Suppressor macrophage treated with lipopolysaccharide for 1 hour (primary cell): ENCODE measurements at regions not wholly inside any gene's neighbourhood (a gene's known extent, or its start where the extent isn't known, plus 50 kb on each side); places are given as distances from the start of the nearest gene placed in this dataset.
A peak's percentile ranks its signal among the peaks of the same experiment; 100 is the strongest.
"Not testable (repeated sequence)": the region's sequence is repeated elsewhere in the genome, so short reads cannot be mapped to it uniquely, and the experiment has no call there.

Source experiments
- DNase-seq, 3 donors: peaks; one replicate each; pipeline ENCODE4 v3.0.0-alpha.2; 2020 to 2022

- no peak for DNase-seq
Measured at GRCh38 chr5:125052584-125052983, 306.1 kb upstream of the ZNF608 start.

DNA sequence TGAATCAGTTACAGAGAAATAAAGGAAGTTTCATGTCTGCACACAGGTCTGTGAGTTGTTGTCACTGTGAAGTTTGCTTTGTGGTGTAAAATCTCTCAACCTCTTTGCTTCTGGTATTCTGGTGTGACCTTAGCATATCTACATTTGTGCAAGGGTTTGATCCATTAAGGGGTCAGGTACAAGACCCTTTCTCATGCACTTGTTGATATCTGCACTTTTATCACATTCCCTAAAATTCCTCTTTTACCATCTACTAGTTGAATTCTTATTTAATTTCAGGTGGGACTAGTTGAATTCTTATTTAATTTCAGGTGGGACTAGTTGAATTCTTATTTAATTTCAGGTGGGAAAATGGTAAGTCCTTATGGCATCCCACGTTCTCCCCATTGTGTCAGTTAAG lies 306.7 kb upstream of the ZNF608 start:
- no peak for DNase-seq

GRCh38 chr5:125054146-125054545 lies 307.7 kb upstream of the ZNF608 start:
- DNase-seq: no peak

DNA sequence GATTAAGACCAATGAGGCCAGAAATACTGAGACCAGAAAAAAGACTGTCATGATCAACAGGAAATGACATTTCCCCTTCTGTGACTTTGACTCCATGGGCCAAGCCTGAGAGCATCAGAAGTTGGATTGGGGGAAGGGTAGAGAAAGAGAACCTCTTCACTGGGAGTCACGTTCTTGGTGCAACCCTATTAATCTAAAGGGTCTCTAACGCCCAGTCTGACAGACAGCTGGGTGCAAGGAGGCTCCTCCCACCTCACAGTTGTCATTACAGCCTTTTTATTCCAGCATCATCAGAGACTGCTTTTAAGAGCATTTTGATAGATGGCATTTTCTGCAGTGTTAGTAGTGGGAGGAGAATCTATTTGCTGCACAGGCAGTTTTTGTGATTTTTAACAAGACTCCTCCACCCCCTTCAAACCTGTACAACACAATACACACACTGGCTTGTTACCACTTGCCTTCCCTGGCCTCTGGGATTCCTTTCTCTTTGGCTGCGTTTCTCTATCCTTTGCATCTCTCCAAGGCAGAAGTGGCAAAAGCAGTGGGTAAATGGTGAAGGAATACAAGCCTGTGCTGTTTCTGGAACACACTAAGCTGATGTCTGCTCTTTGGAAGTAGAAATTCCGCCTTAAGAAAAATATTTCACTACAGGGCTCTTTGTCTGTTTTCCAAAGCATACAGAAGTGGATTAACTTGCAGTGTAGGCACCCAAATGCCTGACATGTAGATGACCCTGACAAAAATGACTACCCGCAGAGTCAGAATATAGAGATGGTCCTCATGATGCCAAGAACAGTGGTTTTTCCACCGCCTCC lies 310.4 kb upstream of the ZNF608 start:
- DNase-seq: peak in 1 of 3 donors; percentile 31

GRCh38 chr5:125057912-125058826 lies 311.7 kb upstream of the ZNF608 start:
- no peak for DNase-seq

DNA sequence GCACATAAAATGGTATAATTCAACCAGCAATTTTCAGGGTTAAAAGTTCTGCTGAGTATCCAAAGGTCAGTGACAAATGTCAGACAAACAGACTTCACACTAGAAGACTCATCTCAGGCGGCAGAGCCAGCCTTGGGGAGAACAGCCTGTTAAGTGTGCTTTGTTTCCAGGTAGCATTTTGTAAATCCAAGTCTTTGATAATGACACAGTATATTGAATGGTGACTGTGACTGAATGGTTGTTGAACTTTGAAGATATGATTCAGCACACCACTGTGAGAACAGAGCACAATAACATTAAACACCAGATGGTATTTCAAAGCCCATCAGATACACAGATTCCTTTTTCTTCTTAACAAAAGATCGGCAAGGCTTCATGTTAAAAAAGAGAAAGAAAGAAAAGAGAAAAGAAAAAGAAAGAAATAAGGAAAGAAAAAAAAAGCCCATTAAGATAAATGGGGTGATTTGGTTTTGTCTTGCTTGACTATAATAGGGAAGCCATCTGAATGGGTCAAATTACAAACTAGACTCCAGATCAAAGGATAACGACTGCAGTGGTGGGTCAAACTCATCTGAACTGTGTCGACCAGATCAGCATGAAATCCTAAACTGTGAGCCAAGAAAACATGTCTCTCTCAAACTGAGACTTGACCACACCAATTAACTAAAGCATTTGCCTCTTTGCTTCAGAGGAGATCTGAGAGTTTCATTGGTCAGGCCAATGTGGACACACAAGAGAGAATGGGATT lies 313.0 kb upstream of the ZNF608 start:
- DNase-seq: no peak

DNA sequence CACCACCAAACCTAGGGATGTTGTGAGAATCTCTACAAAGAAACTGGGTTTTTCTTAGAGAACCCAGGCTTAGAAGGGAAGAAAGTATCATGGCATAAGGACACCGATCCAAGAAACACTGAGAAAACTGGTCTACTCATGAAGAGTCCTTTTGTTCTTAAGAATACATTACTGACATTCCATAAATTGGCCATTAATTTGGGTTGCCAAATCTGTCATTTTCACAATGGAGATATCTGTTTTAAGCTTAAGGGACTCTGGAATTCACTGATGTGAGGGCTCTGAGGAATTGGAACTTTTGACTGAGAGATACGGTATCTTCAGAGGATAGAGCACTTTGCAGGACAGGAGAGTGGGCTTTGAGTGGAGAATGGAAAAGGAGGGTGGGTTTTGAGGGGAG lies 315.3 kb upstream of the ZNF608 start:
- DNase-seq: no peak

DNA sequence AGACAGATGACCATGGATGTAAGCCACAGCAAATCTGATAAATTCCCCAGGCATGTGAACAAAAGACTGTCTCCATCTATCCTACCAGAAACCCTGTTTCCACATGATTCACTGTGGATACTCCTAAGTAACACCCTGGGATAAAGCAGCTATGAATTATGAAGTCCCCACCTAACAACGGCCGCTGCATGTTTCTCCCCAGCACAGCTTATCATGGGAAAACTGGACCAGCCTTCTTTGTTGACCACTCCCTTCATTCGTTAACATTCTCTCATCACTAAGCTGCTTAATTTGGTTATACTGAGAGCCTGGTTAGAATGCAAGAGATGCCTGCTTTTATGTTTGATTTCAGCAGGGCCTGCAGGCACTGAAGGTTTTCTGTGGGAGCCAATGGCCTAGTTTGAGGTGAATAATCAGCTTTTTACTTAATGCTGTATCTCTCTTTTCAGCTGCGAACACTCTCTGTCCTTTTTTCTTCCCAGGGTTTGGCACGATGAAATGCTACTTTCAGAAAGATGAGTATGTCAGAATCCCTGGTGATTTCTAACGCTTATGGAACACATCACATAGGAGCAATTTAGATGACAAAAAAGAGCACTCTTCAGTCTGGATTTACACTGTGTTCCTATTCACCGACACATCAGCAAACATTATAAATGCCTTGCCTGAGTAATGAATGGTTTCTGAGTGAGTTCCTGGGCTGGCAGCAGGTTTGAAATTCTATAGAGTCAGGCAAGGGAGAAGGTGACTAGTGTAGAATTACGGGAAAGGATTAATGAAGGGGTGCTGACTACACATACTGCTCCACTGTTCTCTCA lies 318.4 kb upstream of the ZNF608 start:
- DNase-seq: no peak

DNA sequence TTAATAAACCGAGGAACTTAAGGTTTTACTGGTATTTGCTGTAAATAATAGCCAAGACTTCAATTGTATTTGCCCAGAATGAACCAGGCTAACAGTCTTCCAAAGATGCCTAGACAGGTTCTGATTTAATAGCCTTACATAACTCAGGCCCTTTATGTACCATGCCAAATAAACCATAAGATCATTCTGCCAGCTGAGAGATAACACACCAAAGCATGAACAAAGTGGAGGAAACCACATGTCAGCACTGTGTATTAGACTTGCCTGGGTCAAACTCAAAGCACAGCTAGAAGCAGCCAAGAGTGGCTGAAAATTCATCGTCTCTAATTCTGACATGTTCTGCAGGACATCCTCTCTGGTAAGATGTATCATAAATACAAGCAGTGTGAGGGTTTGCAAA lies 319.3 kb upstream of the ZNF608 start:
- DNase-seq: no peak

DNA sequence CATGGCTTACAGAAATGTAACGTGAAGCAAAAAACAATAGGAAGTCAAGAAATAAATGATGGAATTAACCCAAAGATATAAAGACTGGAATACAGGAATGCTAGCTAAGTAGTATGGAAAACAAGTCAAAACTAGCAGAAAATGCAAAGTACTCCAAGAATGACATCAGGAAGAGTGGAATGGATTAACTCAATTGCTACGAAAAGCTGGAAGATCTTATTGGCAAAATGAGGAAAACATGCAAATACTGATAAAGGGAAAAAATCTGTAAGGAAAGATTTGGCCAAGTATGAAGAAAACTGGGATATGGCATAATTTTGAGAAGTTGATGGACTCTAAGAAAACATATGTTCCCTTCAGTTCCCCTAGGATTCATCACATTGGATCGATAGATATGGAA lies 324.5 kb upstream of the ZNF608 start:
- DNase-seq: no peak

GRCh38 chr5:125073090-125073489 lies 326.7 kb upstream of the ZNF608 start:
- DNase-seq: no peak

DNA sequence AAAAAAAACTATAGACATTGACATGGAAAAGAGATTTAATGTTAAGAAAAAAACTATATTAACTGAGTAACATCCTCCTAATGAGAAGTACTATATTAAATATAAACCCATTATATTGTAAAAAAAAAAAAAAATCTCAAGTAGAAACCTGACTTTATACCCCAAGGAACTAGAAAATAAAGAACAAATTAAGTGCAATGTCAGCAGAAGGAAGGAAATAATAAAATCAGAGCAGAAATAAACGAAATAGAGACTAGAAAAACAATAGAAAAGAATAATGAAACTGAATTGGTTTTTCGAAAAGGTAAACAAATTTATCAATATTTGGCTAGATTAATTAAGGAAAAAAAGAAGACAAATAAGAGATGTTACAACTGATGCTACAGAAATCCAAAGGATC lies 329.1 kb upstream of the ZNF608 start:
- no peak for DNase-seq

DNA sequence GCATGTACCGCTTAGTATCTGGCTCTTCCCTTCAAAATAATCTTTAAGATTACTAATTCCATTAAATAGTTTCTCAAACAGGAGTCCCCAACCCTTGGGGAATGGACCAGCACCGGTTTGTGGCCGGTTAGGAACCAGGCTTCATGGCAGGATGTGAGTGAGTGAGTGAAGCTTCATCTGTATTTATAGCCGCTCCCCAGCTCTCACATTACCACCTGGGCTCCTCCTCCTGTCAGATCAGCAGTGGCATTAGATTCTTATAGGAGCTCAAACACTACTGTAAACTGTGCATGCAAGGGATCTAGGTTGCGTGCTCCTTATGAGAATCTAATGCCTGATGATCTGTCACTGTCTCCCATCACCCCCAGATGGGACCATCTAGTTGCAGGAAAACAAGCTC lies 332.6 kb upstream of the ZNF608 start:
- DNase-seq: not testable (repeated sequence)

DNA sequence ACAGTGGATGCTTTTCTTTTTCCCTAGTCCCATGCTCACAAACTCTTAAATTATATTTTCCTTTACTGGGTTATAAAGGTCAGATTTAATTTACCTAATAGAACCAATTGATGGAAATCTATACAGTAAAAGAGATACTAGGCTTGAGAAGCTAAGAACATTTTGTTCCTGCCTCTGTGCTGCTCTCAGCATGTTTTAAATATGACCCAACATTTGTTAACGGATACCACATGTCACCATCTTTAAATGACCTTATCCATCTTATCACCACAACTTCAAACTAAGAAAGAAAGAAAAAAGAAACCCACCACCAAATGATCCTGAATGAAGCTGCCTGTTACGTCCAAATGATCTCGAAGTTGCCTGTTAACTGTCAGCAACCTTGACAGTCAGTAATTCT lies 334.7 kb upstream of the ZNF608 start:
- no peak for DNase-seq

GRCh38 chr5:125083981-125084380 lies 337.5 kb upstream of the ZNF608 start:
- DNase-seq: no peak

DNA sequence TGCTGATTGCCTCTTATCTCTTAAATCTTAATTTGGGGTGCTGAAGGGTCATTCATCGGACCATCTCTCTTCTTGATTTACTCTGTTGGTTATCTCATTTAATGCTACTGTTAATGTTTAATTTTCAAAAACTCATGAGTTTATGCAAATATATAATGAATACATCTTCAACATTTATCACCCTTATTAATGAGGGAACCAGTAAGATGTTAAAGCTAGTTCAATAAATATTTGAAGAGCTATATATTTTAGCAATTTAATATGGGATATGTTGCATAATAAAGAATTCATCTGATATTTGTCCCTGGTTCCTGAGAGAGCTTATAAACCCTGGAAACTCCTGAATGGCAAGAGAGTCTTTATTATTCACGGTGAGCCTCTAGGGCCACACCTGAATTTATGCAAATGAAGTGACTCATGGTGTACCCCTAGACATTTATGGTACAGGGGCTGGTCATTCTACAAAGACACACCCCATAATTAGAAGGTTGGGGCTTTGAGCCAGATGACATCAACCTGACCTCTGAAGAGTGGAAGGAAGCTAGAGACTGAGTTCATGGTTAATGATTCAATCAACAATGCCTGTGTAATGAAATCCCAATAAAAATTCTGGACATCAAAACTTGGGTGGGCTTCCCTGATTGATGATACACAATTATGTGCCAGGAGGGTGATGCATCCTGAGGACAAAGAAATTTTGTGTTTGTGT lies 339.5 kb upstream of the ZNF608 start:
- no peak for DNase-seq

DNA sequence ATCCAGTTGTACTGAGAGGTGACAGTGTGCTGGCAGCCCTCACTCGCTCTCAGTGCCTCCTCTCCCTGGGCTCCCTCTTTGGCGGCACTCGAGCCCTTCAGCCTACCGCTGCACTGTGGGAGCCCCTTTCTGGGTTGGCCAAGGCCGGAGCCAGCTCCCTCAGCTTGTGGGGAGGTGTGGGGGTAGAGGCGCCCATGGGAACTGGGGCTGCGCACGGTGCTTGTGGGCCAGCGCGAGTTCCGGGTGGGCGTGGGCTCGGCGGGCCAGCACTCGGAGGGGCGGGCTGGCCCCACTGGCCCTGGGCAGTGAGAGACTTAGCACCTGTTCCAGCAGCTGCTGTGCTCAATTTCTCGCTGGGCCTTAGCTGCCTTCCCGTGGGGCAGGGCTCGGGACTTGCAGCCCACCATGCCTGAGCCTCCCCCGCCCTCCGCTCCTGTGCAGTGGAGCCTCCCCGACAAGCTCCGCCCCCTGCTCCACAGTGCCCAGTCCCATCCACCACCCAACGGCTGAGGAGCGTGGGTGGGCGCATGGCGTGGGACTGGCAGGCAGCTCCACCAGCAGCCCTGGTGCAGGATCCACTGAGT lies 342.2 kb upstream of the ZNF608 start:
- DNase-seq: no peak

- not testable (repeated sequence) for DNase-seq
Measured at GRCh38 chr5:125092138-125092537, 345.7 kb upstream of the ZNF608 start.

DNA sequence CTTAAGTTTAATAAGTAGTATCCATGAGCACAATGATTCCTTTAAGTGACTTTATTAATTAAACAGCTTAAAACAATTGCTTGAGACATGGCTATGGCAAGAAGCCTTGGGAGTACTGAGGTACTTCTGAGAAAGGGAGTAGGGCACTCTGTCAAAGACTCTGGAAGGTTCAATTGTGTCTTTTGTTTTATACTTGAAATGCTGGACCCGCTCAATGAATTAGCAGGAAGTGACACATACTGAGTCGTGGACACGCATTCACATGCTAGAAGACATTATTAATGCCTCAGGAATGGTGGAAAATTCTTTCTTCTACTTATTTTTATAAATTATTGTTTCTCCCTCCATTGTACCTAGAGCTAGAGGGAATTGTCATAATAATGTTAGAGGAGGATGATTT lies 347.3 kb upstream of the ZNF608 start:
- DNase-seq: peak in 1 of 3 donors; percentile 5

- DNase-seq: no peak
Measured at GRCh38 chr5:125100342-125100741, 353.9 kb upstream of the ZNF608 start.

DNA sequence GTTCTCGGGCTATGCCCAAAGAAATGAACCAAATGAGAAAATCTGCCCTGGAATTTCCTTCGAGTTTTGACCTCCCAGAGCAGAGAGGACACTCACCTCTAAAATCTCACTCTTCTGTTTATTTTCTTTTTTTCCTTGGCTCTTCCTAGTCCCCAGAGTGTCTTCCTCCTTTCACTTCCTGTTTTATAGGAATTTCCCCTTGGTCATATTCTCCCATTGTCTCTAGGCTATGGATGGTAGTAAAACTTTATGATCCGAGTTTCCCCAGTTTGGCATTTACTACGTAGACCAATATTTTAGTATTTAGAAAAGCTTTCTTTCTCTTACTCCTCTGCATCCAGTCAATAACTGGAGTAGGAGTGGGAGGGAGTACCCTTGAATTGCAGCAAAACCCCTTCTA lies 354.5 kb upstream of the ZNF608 start:
- DNase-seq: peak; percentile 18 to 53 (median 47)
